MCF 10A (cell line): ENCODE measurements at regions not wholly inside any gene's neighbourhood (a gene's known extent, or its start where the extent isn't known, plus 50 kb on each side); places are given as distances from the start of the nearest gene placed in this dataset.

Experiments
- BruUV-seq: library from RNA; stranded (reverse); fragments of 400-500 nt; replicated peaks from 2 replicates; lab custom pipeline; 2021; lab: Mats Ljungman, UMichigan
- CTCF ChIA-PET: fragments of 300-600 bp; sonication (Branson Sonifier 250); formaldehyde crosslinking; extraction: SDS; loops from one replicate; lab custom pipeline; 2021; ENCODE audit warnings: antibody characterized with exemption, inconsistent platforms; lab: Yijun Ruan, JAX
- POLR2A ChIA-PET: fragments of 300-600, 350-650 bp; sonication (Branson Sonifier 250); formaldehyde crosslinking; extraction: SDS; loops from one replicate; lab custom pipeline; 2020; ENCODE audit warnings: antibody characterized with exemption, inconsistent platforms; lab: Yijun Ruan, JAX
- DNase-seq: peaks from one replicate; pipeline ENCODE4 v3.0.0-alpha.2; 2018; ENCODE audit not compliant: unreplicated experiment
- H3K27ac Mint-ChIP-seq: one replicate; pipeline ENCODE4 v1.8.0; 2022; ENCODE audit warnings: mild to moderate bottlenecking, low read depth, mixed read lengths; ENCODE audit not compliant: unreplicated experiment
- H3K27me3 Mint-ChIP-seq: one replicate; pipeline ENCODE4 v1.8.0; 2022; ENCODE audit warnings: mixed read lengths; ENCODE audit not compliant: insufficient read depth, unreplicated experiment
- H3K36me3 Mint-ChIP-seq: one replicate; pipeline ENCODE4 v1.8.0; 2022; ENCODE audit warnings: mild to moderate bottlenecking, moderate library complexity, mixed read lengths; ENCODE audit not compliant: insufficient read depth, unreplicated experiment
- H3K4me1 Mint-ChIP-seq: one replicate; pipeline ENCODE4 v1.8.0; 2022; ENCODE audit warnings: mixed read lengths; ENCODE audit not compliant: insufficient read depth, unreplicated experiment
- H3K4me3 Mint-ChIP-seq: one replicate; pipeline ENCODE4 v1.8.0; 2022; ENCODE audit warnings: mild to moderate bottlenecking, moderate library complexity, mixed read lengths; ENCODE audit not compliant: unreplicated experiment
- H3K9me3 Mint-ChIP-seq: one replicate; pipeline ENCODE4 v1.8.0; 2022; ENCODE audit warnings: mixed read lengths; ENCODE audit not compliant: unreplicated experiment
- intact Hi-C: fragments of 100-400 bp; cut with micrococcal nuclease; formaldehyde crosslinking; loops from 2 replicates; pipeline ENCODE4 v1.14.1; 2022
- TF ChIP-seq, protein P1 (sequence below): fragments of 200-600 bp; IDR thresholded peaks from one replicate; pipeline ENCODE4 v1.8.0; 2022; ENCODE audit warnings: antibody characterized with exemption, mild to moderate bottlenecking; ENCODE audit not compliant: unreplicated experiment

GRCh38 chr3:117700573-117701360 lies 991.2 kb downstream of the TUSC7 start:
- CTCF ChIA-PET: interaction anchor here (0.8 to 1.0 kb wide), 2 partner anchors 12 to 203 kb away, joined by 3 read pairs; no protein-coding TSS in a partner anchor

GRCh38 chr3:117705011-117705410 lies 995.4 kb downstream of the TUSC7 start:
- DNase-seq: no peak
- Mint-ChIP-seq H3K27me3 (no peaks in the 10 kb centered on the region), H3K4me1 (peaks cover 28% of the 10 kb centered on the region), H3K9me3 (no peaks in the 10 kb centered on the region), H3K36me3 (no peaks in the 10 kb centered on the region), H3K27ac (no peak overlapping the region), H3K4me3 (no peak overlapping the region)
- BruUV-seq: no TSS peak
- CTCF ChIA-PET: interaction anchor here (0.6 to 1.4 kb wide), 6 partner anchors 10 to 1179 kb away, joined by 3 to 7 read pairs (median 4); no protein-coding TSS in a partner anchor
- POLR2A ChIA-PET: no interaction called here
- intact Hi-C loops: no loop called here
- TF ChIP-seq, protein P1, sequence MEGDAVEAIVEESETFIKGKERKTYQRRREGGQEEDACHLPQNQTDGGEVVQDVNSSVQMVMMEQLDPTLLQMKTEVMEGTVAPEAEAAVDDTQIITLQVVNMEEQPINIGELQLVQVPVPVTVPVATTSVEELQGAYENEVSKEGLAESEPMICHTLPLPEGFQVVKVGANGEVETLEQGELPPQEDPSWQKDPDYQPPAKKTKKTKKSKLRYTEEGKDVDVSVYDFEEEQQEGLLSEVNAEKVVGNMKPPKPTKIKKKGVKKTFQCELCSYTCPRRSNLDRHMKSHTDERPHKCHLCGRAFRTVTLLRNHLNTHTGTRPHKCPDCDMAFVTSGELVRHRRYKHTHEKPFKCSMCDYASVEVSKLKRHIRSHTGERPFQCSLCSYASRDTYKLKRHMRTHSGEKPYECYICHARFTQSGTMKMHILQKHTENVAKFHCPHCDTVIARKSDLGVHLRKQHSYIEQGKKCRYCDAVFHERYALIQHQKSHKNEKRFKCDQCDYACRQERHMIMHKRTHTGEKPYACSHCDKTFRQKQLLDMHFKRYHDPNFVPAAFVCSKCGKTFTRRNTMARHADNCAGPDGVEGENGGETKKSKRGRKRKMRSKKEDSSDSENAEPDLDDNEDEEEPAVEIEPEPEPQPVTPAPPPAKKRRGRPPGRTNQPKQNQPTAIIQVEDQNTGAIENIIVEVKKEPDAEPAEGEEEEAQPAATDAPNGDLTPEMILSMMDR: no peak

More at GRCh38 chr3:117700573-117701360, 991.2 kb downstream of the TUSC7 start:
- H3K9me3 Mint-ChIP-seq: no peaks in the 10 kb centered on the region
- no peaks in the 10 kb centered on the region for H3K36me3 Mint-ChIP-seq
- H3K4me1 Mint-ChIP-seq: peaks cover 9% of the 10 kb centered on the region
- H3K4me3 Mint-ChIP-seq: no peak overlapping the region
- no peaks in the 10 kb centered on the region for H3K27me3 Mint-ChIP-seq
- POLR2A ChIA-PET: interaction anchor here (0.7 kb wide), 1 partner anchor 17 kb away, joined by 3 read pairs; no protein-coding TSS in a partner anchor
- H3K27ac Mint-ChIP-seq: no peak overlapping the region
- DNase-seq: no peak
- TF ChIP-seq, protein P1: no peak
- intact Hi-C loops: no loop called here
- no TSS peak for BruUV-seq

DNA sequence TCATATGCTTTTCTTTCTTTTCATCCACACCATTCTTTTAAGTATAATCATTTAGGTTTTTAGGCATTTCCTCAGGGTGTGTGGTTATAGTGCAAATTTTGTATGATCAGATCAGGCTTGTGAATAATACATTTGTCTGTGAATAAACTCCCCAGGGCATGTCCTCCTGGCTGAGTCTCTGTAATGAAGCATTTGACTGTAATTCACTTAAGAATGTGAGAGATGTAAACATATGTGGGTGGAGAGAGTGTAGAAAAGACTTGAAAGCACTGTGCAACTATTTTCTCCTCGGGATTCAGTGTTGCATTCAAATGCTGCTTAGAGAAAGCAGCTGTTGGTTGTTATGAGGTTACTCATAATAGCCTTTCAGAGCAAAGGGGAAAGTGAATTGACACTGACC lies 996.5 kb downstream of the TUSC7 start:
- H3K4me3 Mint-ChIP-seq: no peak overlapping the region
- no peaks in the 10 kb centered on the region for H3K27me3 Mint-ChIP-seq
- POLR2A ChIA-PET: interaction anchor here (1.3 kb wide), 1 partner anchor 83 kb away, joined by 5 read pairs; no protein-coding TSS in a partner anchor
- peak; percentile 11 for DNase-seq
- CTCF ChIA-PET: interaction anchor here (0.6 to 1.2 kb wide), 2 partner anchors 12 to 199 kb away, joined by 3 read pairs; no protein-coding TSS in a partner anchor
- TF ChIP-seq, protein P1: no peak
- H3K27ac Mint-ChIP-seq: no peak overlapping the region
- H3K4me1 Mint-ChIP-seq: peaks cover 23% of the 10 kb centered on the region
- intact Hi-C loops: no loop called here
- H3K9me3 Mint-ChIP-seq: no peaks in the 10 kb centered on the region
- BruUV-seq: no TSS peak
- H3K36me3 Mint-ChIP-seq: no peaks in the 10 kb centered on the region

GRCh38 chr3:117706756-117707155 lies 997.2 kb downstream of the TUSC7 start:
- Mint-ChIP-seq H3K36me3 (no peaks in the 10 kb centered on the region), H3K4me1 (peaks cover 23% of the 10 kb centered on the region), H3K9me3 (no peaks in the 10 kb centered on the region), H3K27me3 (no peaks in the 10 kb centered on the region), H3K4me3 (no peak overlapping the region), H3K27ac (no peak overlapping the region)
- ChIA-PET POLR2A (interaction anchor here (1.3 kb wide), 1 partner anchor 84 kb away, joined by 5 read pairs; no protein-coding TSS in a partner anchor), CTCF (interaction anchor here (1.2 kb wide), 1 partner anchor 11 kb away, joined by 3 read pairs; no protein-coding TSS in a partner anchor)
- no TSS peak for BruUV-seq
- TF ChIP-seq, protein P1: no peak
- intact Hi-C loops: no loop called here
- no peak for DNase-seq
